ENCODE measurements at regions not wholly inside any gene's neighbourhood (a gene's known extent, or its start where the extent isn't known, plus 50 kb on each side); places are given as distances from the start of the nearest gene placed in this dataset.

DNA sequence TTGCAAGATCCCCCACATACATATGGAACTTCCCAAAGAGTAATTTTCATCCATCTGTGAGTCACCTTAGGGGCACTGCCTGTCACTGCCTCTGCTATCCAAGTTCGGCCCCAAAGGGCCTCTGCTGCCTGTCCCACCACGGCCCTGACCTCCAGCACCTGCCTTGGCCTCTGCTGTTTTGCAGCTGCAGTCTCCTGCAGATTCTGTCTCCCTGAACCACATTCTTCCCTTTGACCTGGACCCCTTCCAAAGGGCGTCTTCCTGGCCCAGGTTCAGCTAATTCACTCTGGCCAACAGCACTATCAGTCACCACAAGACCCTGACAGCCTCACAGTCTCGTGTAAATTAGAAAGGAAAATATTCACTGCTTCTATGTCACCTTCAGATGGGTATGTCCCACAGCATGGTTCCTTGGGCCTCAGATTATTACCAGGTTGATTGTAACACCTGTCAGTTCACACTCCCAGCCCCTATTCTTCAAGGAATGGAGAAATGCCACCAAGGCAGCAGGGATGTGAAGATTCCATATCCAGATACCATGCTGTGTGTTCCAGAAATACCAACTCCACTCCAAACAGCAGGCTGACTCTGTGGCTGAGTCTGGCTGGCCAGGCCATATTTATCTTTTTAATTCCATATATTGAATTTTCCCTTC lies 479.3 kb downstream of the ARHGEF28 start:
- Histone ChIP-seq H4K20me1 (ENCODE audit: low read depth) (no peaks in the 10 kb centered on the region), H3K27me3 (no peaks in the 10 kb centered on the region), H3K9me3 (ENCODE audit: low read depth) (no peaks in the 10 kb centered on the region), H3K9ac (no peak overlapping the region), H3K4me1 (no peaks in the 10 kb centered on the region), H3K4me3 (no peak overlapping the region), H3K79me2 (ENCODE audit: low read depth) (no peaks in the 10 kb centered on the region), H3K36me3 (no peaks in the 10 kb centered on the region), H3K4me2 (no peak overlapping the region), H3K27ac (no peak overlapping the region), H2AFZ (replicated peaks) (no peak overlapping the region), H3F3A (ENCODE audit: low read depth) (no peaks in the 10 kb centered on the region)
- Mint-ChIP-seq H3K36me3 (no peaks in the 10 kb centered on the region), H3K27ac (no peak overlapping the region), H3K4me3 (no peak overlapping the region), H3K4me1 (no peaks in the 10 kb centered on the region), H3K9me3 (no peaks in the 10 kb centered on the region), H3K27me3 (ENCODE audit: insufficient read depth, low read depth) (peaks cover 2% of the 10 kb centered on the region)
- TF ChIP-seq, protein P1, sequence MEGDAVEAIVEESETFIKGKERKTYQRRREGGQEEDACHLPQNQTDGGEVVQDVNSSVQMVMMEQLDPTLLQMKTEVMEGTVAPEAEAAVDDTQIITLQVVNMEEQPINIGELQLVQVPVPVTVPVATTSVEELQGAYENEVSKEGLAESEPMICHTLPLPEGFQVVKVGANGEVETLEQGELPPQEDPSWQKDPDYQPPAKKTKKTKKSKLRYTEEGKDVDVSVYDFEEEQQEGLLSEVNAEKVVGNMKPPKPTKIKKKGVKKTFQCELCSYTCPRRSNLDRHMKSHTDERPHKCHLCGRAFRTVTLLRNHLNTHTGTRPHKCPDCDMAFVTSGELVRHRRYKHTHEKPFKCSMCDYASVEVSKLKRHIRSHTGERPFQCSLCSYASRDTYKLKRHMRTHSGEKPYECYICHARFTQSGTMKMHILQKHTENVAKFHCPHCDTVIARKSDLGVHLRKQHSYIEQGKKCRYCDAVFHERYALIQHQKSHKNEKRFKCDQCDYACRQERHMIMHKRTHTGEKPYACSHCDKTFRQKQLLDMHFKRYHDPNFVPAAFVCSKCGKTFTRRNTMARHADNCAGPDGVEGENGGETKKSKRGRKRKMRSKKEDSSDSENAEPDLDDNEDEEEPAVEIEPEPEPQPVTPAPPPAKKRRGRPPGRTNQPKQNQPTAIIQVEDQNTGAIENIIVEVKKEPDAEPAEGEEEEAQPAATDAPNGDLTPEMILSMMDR (IDR thresholded peaks at IDR 0.05): no peak
- TF ChIP-seq EZH2phosphoT487 (IDR thresholded peaks at IDR 0.05) (no peak), EZH2 (IDR thresholded peaks at IDR 0.05) (no peak)
- DNase-seq (ENCODE audit: low spot score): no peak

DNA sequence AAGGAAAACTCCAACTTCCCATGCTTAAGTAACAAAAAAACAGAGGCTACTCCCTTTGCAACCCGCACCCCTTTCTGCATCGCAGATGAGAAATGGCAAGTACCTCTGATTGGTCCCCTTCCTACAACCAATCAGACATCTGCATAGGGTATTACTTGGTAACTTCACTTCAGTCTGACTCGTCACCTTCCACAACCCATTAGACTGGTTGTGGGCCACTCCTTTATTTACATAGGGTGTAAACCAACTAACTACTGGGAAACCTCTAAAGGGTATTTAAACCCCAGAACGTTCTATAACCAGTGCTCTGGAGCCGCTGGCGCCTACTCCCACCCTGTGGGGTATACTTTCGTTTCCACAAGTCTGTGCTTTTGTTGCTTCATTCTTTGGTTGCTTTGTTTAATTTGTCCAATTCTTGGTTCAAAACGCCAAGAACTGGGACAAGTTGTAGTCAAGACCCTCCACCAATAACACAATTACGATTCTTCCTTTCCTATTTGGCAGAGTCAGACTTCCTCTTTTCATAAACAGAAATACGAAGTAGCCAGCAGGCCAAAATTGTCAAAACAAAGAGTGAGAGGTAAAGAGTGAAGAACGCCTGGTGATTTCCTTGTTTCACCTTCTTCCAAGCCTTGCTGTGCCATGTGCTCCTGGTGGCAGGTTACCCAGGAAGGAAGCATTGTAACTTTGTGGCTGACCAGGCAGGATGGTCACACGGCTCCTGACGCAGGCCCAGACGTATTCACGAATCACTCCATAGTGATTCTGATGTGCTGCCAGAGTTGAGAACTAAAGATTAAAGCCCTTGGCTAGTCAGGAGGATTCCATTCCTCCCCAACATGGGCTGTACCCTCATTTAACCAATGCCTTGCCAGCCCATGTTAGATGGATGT lies 477.4 kb downstream of the ARHGEF28 start:
- Histone ChIP-seq H3K4me1 (no peaks in the 10 kb centered on the region), H3K27ac (no peak overlapping the region), H3K9me3 (ENCODE audit: low read depth) (peaks cover 5% of the 10 kb centered on the region), H3K79me2 (ENCODE audit: low read depth) (no peaks in the 10 kb centered on the region), H3K4me3 (no peak overlapping the region), H3K27me3 (no peaks in the 10 kb centered on the region), H3K4me2 (no peak overlapping the region), H3K36me3 (no peaks in the 10 kb centered on the region), H2AFZ (replicated peaks) (no peak overlapping the region), H4K20me1 (ENCODE audit: low read depth) (no peaks in the 10 kb centered on the region), H3K9ac (no peak overlapping the region), H3F3A (ENCODE audit: low read depth) (no peaks in the 10 kb centered on the region)
- Mint-ChIP-seq H3K27me3 (ENCODE audit: insufficient read depth, low read depth) (peaks cover 2% of the 10 kb centered on the region), H3K36me3 (no peaks in the 10 kb centered on the region), H3K4me3 (no peak overlapping the region), H3K4me1 (no peaks in the 10 kb centered on the region), H3K9me3 (peaks cover 6% of the 10 kb centered on the region), H3K27ac (no peak overlapping the region)
- DNase-seq (ENCODE audit: low spot score): no peak
- TF ChIP-seq EZH2 (IDR thresholded peaks at IDR 0.05) (no peak), EZH2phosphoT487 (IDR thresholded peaks at IDR 0.05) (no peak)
- TF ChIP-seq, protein P1 (IDR thresholded peaks at IDR 0.05): no peak

DNA sequence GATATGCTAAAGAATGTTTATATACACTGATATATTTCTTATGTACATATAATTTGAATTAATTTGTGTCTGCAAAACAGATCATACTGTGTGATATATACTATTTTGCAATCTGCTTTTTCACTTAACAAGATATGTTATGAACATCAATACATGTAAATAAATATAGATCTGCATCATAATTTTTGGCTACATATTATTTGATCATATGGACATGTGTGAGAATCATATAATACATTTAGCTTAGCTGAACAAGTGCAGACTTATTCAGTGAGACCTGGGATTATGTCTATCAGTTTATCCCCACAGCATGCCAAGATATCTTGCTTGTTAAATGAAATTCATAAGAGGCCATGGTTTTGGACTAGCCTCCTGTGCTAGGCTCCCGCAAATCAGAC lies 474.3 kb downstream of the ARHGEF28 start:
- DNase-seq (ENCODE audit: low spot score): no peak
- H2AFZ ChIP-seq (replicated peaks): no peak overlapping the region
- no peak overlapping the region for H3K4me3 Mint-ChIP-seq
- H3K27ac ChIP-seq: no peak overlapping the region
- TF ChIP-seq EZH2phosphoT487 (IDR thresholded peaks at IDR 0.05) (no peak), EZH2 (IDR thresholded peaks at IDR 0.05) (no peak)
- TF ChIP-seq, protein P1 (IDR thresholded peaks at IDR 0.05): no peak
- peaks cover 7% of the 10 kb centered on the region for H3K9me3 Mint-ChIP-seq
- no peaks in the 10 kb centered on the region for H3K36me3 Mint-ChIP-seq
- H3K27ac Mint-ChIP-seq: no peak overlapping the region
- H3K9ac ChIP-seq: no peak overlapping the region
- no peaks in the 10 kb centered on the region for H3K27me3 ChIP-seq
- H3K9me3 ChIP-seq (ENCODE audit: low read depth): peaks cover 5% of the 10 kb centered on the region
- no peaks in the 10 kb centered on the region for H3K36me3 ChIP-seq
- no peaks in the 10 kb centered on the region for H3F3A ChIP-seq (ENCODE audit: low read depth)
- no peaks in the 10 kb centered on the region for H4K20me1 ChIP-seq (ENCODE audit: low read depth)
- H3K4me3 ChIP-seq: no peak overlapping the region
- no peaks in the 10 kb centered on the region for H3K79me2 ChIP-seq (ENCODE audit: low read depth)
- H3K4me1 Mint-ChIP-seq: no peaks in the 10 kb centered on the region
- H3K27me3 Mint-ChIP-seq (ENCODE audit: insufficient read depth, low read depth): no peaks in the 10 kb centered on the region
- H3K4me2 ChIP-seq: no peak overlapping the region
- H3K4me1 ChIP-seq: no peaks in the 10 kb centered on the region
